ENCODE measurements at regions not wholly inside any gene's neighbourhood (a gene's known extent, or its start where the extent isn't known, plus 50 kb on each side); places are given as distances from the start of the nearest gene placed in this dataset.
"Not testable (repeated sequence)": the region's sequence is repeated elsewhere in the genome, so short reads cannot be mapped to it uniquely, and the experiment has no call there.

- no peak for DNase-seq (ENCODE audit: low read depth)
Measured at GRCh38 chr15:55126111-55126510, 70.6 kb downstream of the RSL24D1 start.

- DNase-seq (ENCODE audit: low read depth): no peak
Measured at GRCh38 chr15:55124616-55125015, 72.1 kb downstream of the RSL24D1 start.

- DNase-seq (ENCODE audit: low read depth): no peak
Measured at GRCh38 chr15:55118344-55118870, 78.3 kb downstream of the RSL24D1 start.

GRCh38 chr15:55116636-55117035, 80.1 kb downstream of the RSL24D1 start:
- DNase-seq (ENCODE audit: low read depth): no peak

GRCh38 chr15:55113736-55114135, 83.0 kb downstream of the RSL24D1 start:
- no peak for DNase-seq (ENCODE audit: low read depth)

GRCh38 chr15:55112706-55113105, 84.0 kb downstream of the RSL24D1 start:
- no peak for DNase-seq (ENCODE audit: low read depth)

GRCh38 chr15:55110446-55110845, 86.3 kb downstream of the RSL24D1 start:
- no peak for DNase-seq (ENCODE audit: low read depth)

- peak; percentile 30 for DNase-seq (ENCODE audit: low read depth)
Measured at GRCh38 chr15:55108858-55109518, 87.8 kb downstream of the RSL24D1 start.

- no peak for DNase-seq (ENCODE audit: low read depth)
Measured at GRCh38 chr15:55108448-55108847, 88.3 kb downstream of the RSL24D1 start.

- DNase-seq (ENCODE audit: low read depth): no peak
Measured at GRCh38 chr15:55106155-55106554, 90.6 kb downstream of the RSL24D1 start.

- no peak for DNase-seq (ENCODE audit: low read depth)
Measured at GRCh38 chr15:55094136-55094535, 102.6 kb downstream of the RSL24D1 start.

- no peak for DNase-seq (ENCODE audit: low read depth)
Measured at GRCh38 chr15:55088207-55088606, 108.5 kb downstream of the RSL24D1 start.

GRCh38 chr15:55084673-55085072, 112.1 kb downstream of the RSL24D1 start:
- DNase-seq (ENCODE audit: low read depth): no peak

- no peak for DNase-seq (ENCODE audit: low read depth)
Measured at GRCh38 chr15:55084216-55084615, 112.5 kb downstream of the RSL24D1 start.

- DNase-seq (ENCODE audit: low read depth): not testable (repeated sequence)
Measured at GRCh38 chr15:55077052-55077451, 119.7 kb downstream of the RSL24D1 start.

GRCh38 chr15:55074431-55074830, 122.3 kb downstream of the RSL24D1 start:
- no peak for DNase-seq (ENCODE audit: low read depth)

- DNase-seq (ENCODE audit: low read depth): not testable (repeated sequence)
Measured at GRCh38 chr15:55063970-55064369, 132.8 kb downstream of the RSL24D1 start.

- DNase-seq (ENCODE audit: low read depth): no peak
Measured at GRCh38 chr15:55060836-55061235, 135.9 kb downstream of the RSL24D1 start.

GRCh38 chr15:55056500-55056899, 140.2 kb downstream of the RSL24D1 start:
- DNase-seq (ENCODE audit: low read depth): no peak

- no peak for DNase-seq (ENCODE audit: low read depth)
Measured at GRCh38 chr15:55044162-55044561, 152.6 kb downstream of the RSL24D1 start.

GRCh38 chr15:55037071-55037470, 159.7 kb downstream of the RSL24D1 start:
- DNase-seq (ENCODE audit: low read depth): no peak

- no peak for DNase-seq (ENCODE audit: low read depth)
Measured at GRCh38 chr15:55035749-55036148, 161.0 kb downstream of the RSL24D1 start.

GRCh38 chr15:55033574-55033973, 163.2 kb downstream of the RSL24D1 start:
- DNase-seq (ENCODE audit: low read depth): no peak

GRCh38 chr15:55031727-55032126, 165.0 kb downstream of the RSL24D1 start:
- DNase-seq (ENCODE audit: low read depth): no peak
